Heart right ventricle (tissue), 16 donors: ENCODE measurements at regions not wholly inside any gene's neighbourhood (a gene's known extent, or its start where the extent isn't known, plus 50 kb on each side); places are given as distances from the start of the nearest gene placed in this dataset.

Source experiments
- ATAC-seq, 8 donors: fragments of 200-7000 bp; cut with Tn5 transposase; one replicate each; pipeline ENCODE4 v1.9.1; 2020; ENCODE audit warnings: mild to moderate bottlenecking in 8 of 8, moderate library complexity in 8 of 8, moderate number of reproducible peaks in 1 of 8
- DNase-seq, 2 donors: peaks; one replicate each; pipeline ENCODE4 v3.0.0-alpha.2; 2020
- H3K27ac ChIP-seq, 10 donors: fragments of 200-600 bp; sonication (generic) in 2 of 10; one replicate each; pipeline versions ENCODE4 v1.5.0 to v1.8.0; 2020 to 2022; ENCODE audit warnings: mild to moderate bottlenecking in 3 of 10
- H3K27me3 ChIP-seq, 7 donors: fragments of 200-600 bp; one replicate each; pipeline ENCODE4 v1.8.0; 2021 to 2022; ENCODE audit warnings: mild to moderate bottlenecking in 2 of 7
- H3K36me3 ChIP-seq, 9 donors: fragments of 200-600 bp; sonication (generic) in 1 of 9; one replicate each; pipeline versions ENCODE4 v1.5.0 to v1.8.0; 2020 to 2022; ENCODE audit warnings: mild to moderate bottlenecking in 2 of 9
- H3K4me1 ChIP-seq, 9 donors: fragments of 200-600 bp; sonication (generic) in 1 of 9; one replicate each; pipeline versions ENCODE4 v1.5.0 to v1.8.0; 2020 to 2022; ENCODE audit warnings: mild to moderate bottlenecking in 4 of 9
- H3K4me3 ChIP-seq, 10 donors: fragments of 200-600 bp; sonication (generic) in 2 of 10; one replicate each; pipeline versions ENCODE4 v1.5.0 to v1.8.0; 2020 to 2022; ENCODE audit warnings: mild to moderate bottlenecking in 7 of 10, moderate library complexity in 2 of 10
- H3K9me3 ChIP-seq, 11 donors: fragments of 200-600 bp in 10 of 11; sonication (generic) in 2 of 11; one replicate each; pipeline versions ENCODE4 v1.5.0 to v1.8.0; 2013 to 2022; ENCODE audit warnings: mild to moderate bottlenecking in 2 of 11, control low read depth in 1 of 11, moderate library complexity in 1 of 11
- CTCF ChIP-seq, 9 donors: fragments of 200-600 bp; sonication (generic) in 2 of 9; IDR thresholded peaks; one replicate each; pipeline versions ENCODE4 v1.5.0 to v1.8.0; 2021 to 2022; ENCODE audit warnings: antibody characterized with exemption in 9 of 9, mild to moderate bottlenecking in 5 of 9, moderate library complexity in 1 of 9
- WGBS, 2 donors: extraction: QIAGEN DNeasy Blood & Tissue Kit; methylation state at CpG; one replicate each; pipeline ENCODE4 v1.1.7; 2013; ENCODE audit warnings: inconsistent platforms in 1 of 2; 5-methylcytosine and 5-hydroxymethylcytosine counted together
- intact Hi-C, 10 donors: fragments of 100-400 bp; cut with DNase I; formaldehyde crosslinking; loops; one replicate each; pipeline versions ENCODE4 v1.11.1 to v1.14.2; 2022
- donor health status: Arrhythmogenic right ventricular cardiomyopathy.
- donor health status: ischemic (EF 13 %, LVEDD 7.1; RV severe dilation, severe dysfunction).
- donor health status: healthy with polysubstance abuse.
- donor health status: DM: no; HTN: yes; CAD: no.
- donor health status: DM: no; HTN: no; CAD: no.
- donor health status: ischemic (EF 25% LVEDD 6.9; RV normal size, moderate dysfunction).
- donor health status: ischemic (EF 25% LVEDD 5.7; RV mildly dilated, moderate dysfunction).
- donor health status: healthy.
- donor health status: DM: yes; HTN: yes; CAD: no.
- donor health status: Ischemic cardiomyopathy.
- donor health status: ischemic (EF 35%, LVEDD 5.7; RV mildly dilated, moderate dysfunction).
- donor health status: nonischemic (EF 11% LVEDD 7.7; RV severe dilation, severe dysfunction).
- donor health status: DM: yes; HTN: yes; CAD: no.
- donor health status: PGD.
- donor health status: ischemic (EF 29% LVEDD 5.4; RV normal size, mild dysfunction).
- donor health status: nonischemic (EF 23%, LVEDD 6.1; RV moderate dilation, normal function).

- Histone ChIP-seq H3K27me3 (no peaks in the 10 kb centered on the region), H3K36me3 (no peaks in the 10 kb centered on the region), H3K4me3 (no peak overlapping the region), H3K9me3 (peaks cover 0 to 20% (median 5%) of the 10 kb centered on the region in 11 donors), H3K4me1 (no peaks in the 10 kb centered on the region), H3K27ac (no peak overlapping the region)
- no peak for TF ChIP-seq CTCF (IDR thresholded peaks at IDR 0.05)
- 53 to 59% methylated on average over 2 of the region's 2 CpGs for WGBS, 2 donors
- DNase-seq (no peak), ATAC-seq (no peak)
- intact Hi-C loops = no loop called here
Measured at GRCh38 chr2:23100406-23100805, 284.6 kb upstream of the KLHL29 start.

GRCh38 chr2:23106242-23106785 is 278.7 kb upstream of the KLHL29 start:
- peaks cover 0 to 25% (median 5%) of the 10 kb centered on the region in 11 donors for H3K9me3 ChIP-seq
- no peaks in the 10 kb centered on the region for H3K36me3 ChIP-seq
- TF ChIP-seq CTCF (IDR thresholded peaks at IDR 0.05) = no peak
- H3K4me1 ChIP-seq = no peaks in the 10 kb centered on the region
- ATAC-seq = no peak
- no peak overlapping the region for H3K27ac ChIP-seq
- no peak for DNase-seq
- no peaks in the 10 kb centered on the region for H3K27me3 ChIP-seq
- 52 to 57% methylated on average over 4 of the region's 4 CpGs for WGBS, 2 donors
- intact Hi-C loops = no loop called here
- H3K4me3 ChIP-seq = no peak overlapping the region

- 41 to 60% methylated on average over 4 of the region's 4 CpGs for WGBS, 2 donors
- no peaks in the 10 kb centered on the region for H3K4me1 ChIP-seq
- H3K9me3 ChIP-seq = peaks cover 0 to 20% (median 4%) of the 10 kb centered on the region in 11 donors
- H3K4me3 ChIP-seq = no peak overlapping the region
- no peak for TF ChIP-seq CTCF (IDR thresholded peaks at IDR 0.05)
- no peak overlapping the region for H3K27ac ChIP-seq
- DNase-seq (no peak), ATAC-seq (no peak)
- intact Hi-C loops = no loop called here
- H3K36me3 ChIP-seq = no peaks in the 10 kb centered on the region
- no peaks in the 10 kb centered on the region for H3K27me3 ChIP-seq
Measured at GRCh38 chr2:23107327-23107941, 277.5 kb upstream of the KLHL29 start.

GRCh38 chr2:23111263-23111662 is 273.7 kb upstream of the KLHL29 start:
- H3K4me3 ChIP-seq = no peak overlapping the region
- WGBS, 2 donors = 37 to 49% methylated on average over 2 of the region's 2 CpGs
- no peak for TF ChIP-seq CTCF (IDR thresholded peaks at IDR 0.05)

More at GRCh38 chr2:23111263-23111662, 273.7 kb upstream of the KLHL29 start:
- intact Hi-C loops = no loop called here
- peaks cover 0 to 20% (median 4%) of the 10 kb centered on the region in 11 donors for H3K9me3 ChIP-seq
- H3K36me3 ChIP-seq = no peaks in the 10 kb centered on the region
- H3K4me1 ChIP-seq = no peaks in the 10 kb centered on the region
- DNase-seq (no peak), ATAC-seq (no peak)
- H3K27ac ChIP-seq = no peak overlapping the region
- no peaks in the 10 kb centered on the region for H3K27me3 ChIP-seq
